ENCODE measurements at regions not wholly inside any gene's neighbourhood (a gene's known extent, or its start where the extent isn't known, plus 50 kb on each side); places are given as distances from the start of the nearest gene placed in this dataset.
"Not testable (repeated sequence)": the region's sequence is repeated elsewhere in the genome, so short reads cannot be mapped to it uniquely, and the experiment has no call there.

DNA sequence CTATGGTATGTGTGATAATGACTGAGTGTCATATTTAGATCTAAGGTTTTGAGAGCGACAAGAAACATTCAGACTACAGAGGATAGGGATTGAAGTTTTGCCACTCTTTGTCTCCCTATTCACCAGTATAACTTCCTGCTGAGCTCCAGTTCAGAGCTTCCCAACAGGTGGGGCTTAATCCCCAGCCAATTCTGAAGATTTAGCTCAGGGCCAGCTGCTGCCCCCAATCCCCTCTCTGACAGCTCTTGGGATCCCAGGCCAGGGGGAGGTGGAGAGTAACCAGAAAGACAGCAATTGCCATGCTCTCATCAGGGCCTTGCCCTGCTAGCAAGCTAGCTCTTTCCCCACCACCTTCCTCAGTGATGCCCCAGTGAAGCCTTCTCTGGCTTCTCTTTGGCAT is 57.8 kb downstream of the TRIL start:
- DNase-seq, result no peak

DNA sequence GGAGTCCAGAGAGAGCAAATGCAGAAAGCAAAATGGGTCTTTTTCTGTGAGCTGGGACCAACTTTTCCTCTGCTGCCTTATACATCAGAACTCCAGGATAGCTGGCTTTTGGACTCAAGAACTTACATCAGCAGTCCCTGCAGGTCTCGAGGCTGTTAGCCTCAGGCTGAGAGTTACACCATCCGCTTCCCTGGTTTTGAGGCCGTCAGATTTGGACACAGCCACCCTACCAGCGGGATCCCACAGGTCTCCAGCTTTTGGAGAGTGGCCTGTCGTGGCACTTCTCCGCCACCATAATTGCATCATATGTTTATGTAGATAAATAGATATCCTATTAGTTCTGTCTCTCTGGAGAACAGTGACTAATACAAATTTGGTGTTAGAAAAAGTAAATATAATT is 64.2 kb downstream of the TRIL start:
- DNase-seq, result no peak

DNA sequence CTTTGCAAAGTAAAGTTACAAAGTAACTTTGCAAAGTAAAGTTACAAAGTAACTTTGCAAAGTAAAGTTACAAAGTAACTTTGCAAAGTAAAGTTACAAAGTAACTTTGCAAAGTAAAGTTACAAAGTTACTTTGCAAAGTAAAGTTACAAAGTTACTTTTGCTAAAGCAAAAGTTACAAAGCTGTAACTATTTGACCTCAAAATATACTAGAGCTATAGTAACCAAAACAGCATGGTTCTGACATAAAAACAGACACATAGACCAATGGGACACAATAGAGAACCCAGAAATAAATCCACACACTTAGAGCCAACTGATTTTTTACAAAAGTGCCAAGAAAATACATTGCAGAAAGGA is 66.3 kb downstream of the TRIL start:
- DNase-seq, result not testable (repeated sequence)

DNA sequence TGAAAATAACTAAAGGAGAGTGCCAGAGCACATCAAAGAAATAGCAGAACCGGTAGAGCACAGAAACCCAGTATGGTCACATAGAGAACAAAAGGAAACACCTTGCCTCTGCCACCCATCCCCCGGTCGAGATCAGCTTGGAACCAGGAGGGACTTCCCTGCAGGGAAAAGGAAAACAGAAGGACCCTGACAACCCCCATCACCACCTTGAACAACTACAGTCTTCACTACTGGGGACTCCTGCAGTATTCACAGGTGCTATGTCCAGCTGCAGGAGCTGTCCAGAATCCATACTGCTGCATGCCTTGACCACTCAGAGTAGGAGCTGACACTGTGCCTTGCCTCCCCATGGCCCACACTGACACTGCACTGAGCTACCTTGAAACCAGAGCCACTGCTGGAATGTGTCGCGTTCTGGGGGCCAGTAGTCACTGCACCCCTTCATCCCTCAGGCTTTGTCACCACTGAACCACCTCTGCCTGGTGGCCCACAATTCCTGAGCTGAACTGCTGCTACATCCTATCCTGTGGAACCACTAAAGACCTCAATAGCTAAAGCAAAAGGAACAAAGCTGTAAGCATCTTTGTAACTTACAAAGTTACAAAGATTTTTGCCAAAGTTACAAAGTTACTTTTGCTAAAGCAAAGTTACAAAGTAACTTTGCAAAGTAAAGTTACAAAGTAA is 66.8 kb downstream of the TRIL start:
- DNase-seq, result no peak

DNA sequence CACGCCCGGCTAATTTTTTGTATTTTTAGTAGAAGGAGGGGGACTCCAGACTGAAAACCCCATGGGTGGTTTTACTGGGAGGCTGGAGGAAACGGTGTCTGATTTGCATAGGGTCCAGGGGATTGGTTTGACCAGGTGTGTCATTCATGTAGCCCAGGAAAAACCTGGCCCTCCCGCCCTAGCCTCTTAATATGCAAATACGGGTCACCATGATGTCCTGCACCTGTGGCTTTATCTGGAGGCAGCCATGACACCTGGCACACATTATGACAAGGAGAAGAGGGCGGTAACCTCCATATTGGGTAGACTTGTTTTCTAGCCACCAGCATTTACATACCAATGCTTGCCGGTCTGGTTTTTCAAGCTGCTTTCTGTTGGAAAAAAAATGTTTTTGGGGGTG is 68.0 kb downstream of the TRIL start:
- DNase-seq, result no peak

DNA sequence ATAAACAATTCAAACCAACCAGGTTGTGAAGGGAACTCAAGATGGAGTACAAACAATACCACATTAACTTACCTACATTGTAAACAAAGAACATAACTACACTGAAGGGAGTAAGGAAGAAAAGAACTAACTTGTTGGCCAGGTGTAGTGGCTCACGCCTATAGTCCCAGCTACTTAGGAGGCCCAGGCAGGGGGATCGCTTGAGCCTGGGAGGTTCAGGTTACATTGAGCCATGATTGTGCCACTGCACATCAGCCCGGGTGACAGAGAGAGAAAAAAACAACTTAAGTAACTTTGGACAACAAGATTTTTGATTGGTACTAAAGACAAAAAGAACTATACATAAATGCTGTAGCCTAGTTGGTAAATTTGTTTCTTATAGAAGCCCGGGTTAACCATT is 68.8 kb downstream of the TRIL start:
- no peak for DNase-seq

DNA sequence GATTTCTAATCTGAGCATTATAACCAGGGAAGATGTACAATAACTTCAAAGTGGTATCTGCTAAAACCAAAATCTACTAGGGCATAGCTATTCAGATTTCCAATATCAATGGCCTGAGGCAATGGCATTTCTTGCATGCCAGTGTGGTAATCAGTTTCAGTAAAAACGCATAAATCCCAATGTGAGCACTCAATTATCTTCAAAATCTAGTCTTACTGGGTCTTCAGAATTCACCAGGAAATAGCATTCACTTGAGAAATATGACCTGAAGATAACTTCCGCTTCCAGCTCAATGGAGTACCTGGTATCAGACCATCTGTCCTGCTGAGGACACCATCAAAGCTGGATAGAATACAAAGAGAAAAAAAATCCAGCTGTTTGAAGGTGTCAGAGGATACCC is 72.4 kb downstream of the TRIL start:
- DNase-seq, result no peak

DNA sequence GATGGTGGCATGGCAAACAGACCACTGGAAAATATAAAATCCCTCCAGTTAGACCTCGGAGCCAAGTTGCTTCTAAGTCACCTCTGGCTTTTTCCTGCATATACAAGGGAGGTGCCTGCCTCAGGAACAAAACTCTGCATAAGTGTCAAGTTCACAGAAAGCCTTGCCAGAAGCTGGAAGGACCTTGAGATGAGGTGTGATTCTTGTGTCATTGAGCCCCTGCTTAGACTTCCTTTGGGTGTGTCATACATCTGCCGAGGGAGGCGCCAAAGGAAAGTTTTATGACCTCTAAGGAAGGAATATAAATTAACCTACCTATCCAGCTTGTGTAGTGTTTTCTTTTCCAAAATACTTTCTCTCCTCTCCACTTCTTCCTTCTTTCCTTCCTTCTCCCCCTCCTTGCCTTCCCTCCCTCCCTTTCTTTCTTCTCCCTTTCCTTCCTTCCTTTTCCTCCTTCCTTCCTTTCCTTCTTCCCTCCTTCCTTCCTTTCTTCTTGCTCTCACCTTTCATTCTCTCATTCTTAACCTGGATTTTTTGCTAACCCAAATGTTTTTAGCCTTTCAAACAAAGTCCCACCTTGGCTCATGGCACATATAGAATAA is 75.2 kb downstream of the TRIL start:
- DNase-seq, result no peak

DNA sequence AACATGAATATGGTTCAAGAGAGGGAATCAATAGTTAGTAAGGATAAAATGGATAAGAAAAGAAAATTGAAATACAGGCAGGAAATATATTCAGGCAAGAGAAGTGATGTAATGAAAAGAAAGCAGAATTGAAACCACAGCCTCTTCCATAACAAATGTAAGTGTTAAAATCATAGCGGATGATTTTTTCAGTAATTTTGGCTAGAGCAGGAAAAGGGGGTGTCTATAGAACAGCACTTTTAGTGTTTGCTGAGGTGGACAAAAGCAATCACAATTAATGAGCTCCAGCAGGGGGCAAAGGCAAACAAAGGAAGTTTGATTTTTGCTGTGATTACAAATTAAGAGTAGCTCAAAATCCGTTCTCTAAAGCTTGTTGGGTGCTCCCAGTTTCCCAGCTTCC is 79.0 kb downstream of the TRIL start:
- peak; percentile 42 for DNase-seq

DNA sequence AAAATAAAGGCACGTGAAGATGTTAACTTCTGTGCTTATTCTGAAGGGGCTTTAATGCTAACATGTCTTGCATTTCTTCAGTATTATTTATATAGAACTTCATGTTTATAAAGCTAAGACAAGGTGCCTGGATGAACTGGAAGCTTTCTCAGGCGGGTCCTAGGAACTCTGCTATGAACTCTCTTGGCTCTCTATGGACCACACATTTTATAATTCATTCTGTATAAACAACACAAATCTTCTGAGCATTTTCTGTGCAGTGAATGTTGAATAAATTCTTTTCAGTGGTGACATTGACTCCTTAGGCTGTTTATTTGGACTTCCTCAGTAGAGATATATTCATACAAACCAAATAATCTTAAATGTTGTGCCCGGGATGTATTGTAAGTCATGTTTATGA is 79.6 kb downstream of the TRIL start:
- DNase-seq, result no peak
